ENCODE measurements at regions not wholly inside any gene's neighbourhood (a gene's known extent, or its start where the extent isn't known, plus 50 kb on each side); places are given as distances from the start of the nearest gene placed in this dataset.

GRCh38 chr10:8137726-8138125 is 83.2 kb downstream of the GATA3 start:
- no peak for TF ChIP-seq CTCF (IDR thresholded peaks at IDR 0.05; ENCODE audit: low read depth, low read length)
- H3K4me3 ChIP-seq (replicated peaks in 1 of 2; ENCODE audit: low read depth in 2 of 2, low read length in 2 of 2): no peak overlapping the region
- DNase-seq (ENCODE audit: low read depth in 2 of 2): no peak

GRCh38 chr10:8138471-8138870 is 84.0 kb downstream of the GATA3 start:
- H3K4me3 ChIP-seq (replicated peaks in 1 of 2; ENCODE audit: low read depth in 2 of 2, low read length in 2 of 2): no peak overlapping the region
- TF ChIP-seq CTCF (IDR thresholded peaks at IDR 0.05; ENCODE audit: low read depth, low read length): no peak
- DNase-seq (ENCODE audit: low read depth in 2 of 2): peak; percentile 23 to 37

- H3K4me3 ChIP-seq (replicated peaks in 1 of 2; ENCODE audit: low read depth in 2 of 2, low read length in 2 of 2): no peak overlapping the region
Measured at GRCh38 chr10:8144496-8144895, 90.0 kb downstream of the GATA3 start.

GRCh38 chr10:8146650-8147049 is 92.2 kb downstream of the GATA3 start:
- peak in 1 of 2 donors; percentile 33 for DNase-seq (ENCODE audit: low read depth in 2 of 2)
- TF ChIP-seq CTCF (IDR thresholded peaks at IDR 0.05; ENCODE audit: low read depth, low read length): no peak
- H3K4me3 ChIP-seq (replicated peaks in 1 of 2; ENCODE audit: low read depth in 2 of 2, low read length in 2 of 2): no peak overlapping the region

More at GRCh38 chr10:8144496-8144895, 90.0 kb downstream of the GATA3 start:
- no peak for TF ChIP-seq CTCF (IDR thresholded peaks at IDR 0.05; ENCODE audit: low read depth, low read length)
- DNase-seq (ENCODE audit: low read depth in 2 of 2): no peak

- no peak overlapping the region for H3K4me3 ChIP-seq (replicated peaks in 1 of 2; ENCODE audit: low read depth in 2 of 2, low read length in 2 of 2)
- no peak for DNase-seq (ENCODE audit: low read depth in 2 of 2)
- TF ChIP-seq CTCF (IDR thresholded peaks at IDR 0.05; ENCODE audit: low read depth, low read length): no peak
Measured at GRCh38 chr10:8149991-8150390, 95.5 kb downstream of the GATA3 start.

GRCh38 chr10:8150401-8150905 is 96.0 kb downstream of the GATA3 start:
- no peak for TF ChIP-seq CTCF (IDR thresholded peaks at IDR 0.05; ENCODE audit: low read depth, low read length)
- peak in 1 of 2 donors; percentile 18 for DNase-seq (ENCODE audit: low read depth in 2 of 2)
- H3K4me3 ChIP-seq (replicated peaks in 1 of 2; ENCODE audit: low read depth in 2 of 2, low read length in 2 of 2): no peak overlapping the region

GRCh38 chr10:8151086-8151485 is 96.6 kb downstream of the GATA3 start:
- no peak for DNase-seq (ENCODE audit: low read depth in 2 of 2)
- no peak for TF ChIP-seq CTCF (IDR thresholded peaks at IDR 0.05; ENCODE audit: low read depth, low read length)
- no peak overlapping the region for H3K4me3 ChIP-seq (replicated peaks in 1 of 2; ENCODE audit: low read depth in 2 of 2, low read length in 2 of 2)
